ENCODE measurements at regions not wholly inside any gene's neighbourhood (a gene's known extent, or its start where the extent isn't known, plus 50 kb on each side); places are given as distances from the start of the nearest gene placed in this dataset.
"Not testable (repeated sequence)": the region's sequence is repeated elsewhere in the genome, so short reads cannot be mapped to it uniquely, and the experiment has no call there.

- DNase-seq (ENCODE audit: low read depth, low spot score): no peak
Observed at GRCh38 chr4:187332141-187332540, 608.5 kb upstream of the FAT1 start.

GRCh38 chr4:187333151-187333550 lies 609.5 kb upstream of the FAT1 start:
- no peak for DNase-seq (ENCODE audit: low read depth, low spot score)

GRCh38 chr4:187335339-187335738 lies 611.7 kb upstream of the FAT1 start:
- DNase-seq (ENCODE audit: low read depth, low spot score): no peak

GRCh38 chr4:187354740-187355139 lies 631.1 kb upstream of the FAT1 start:
- DNase-seq (ENCODE audit: low read depth, low spot score): no peak

- DNase-seq (ENCODE audit: low read depth, low spot score): no peak
Observed at GRCh38 chr4:187357045-187357643, 633.5 kb upstream of the FAT1 start.

GRCh38 chr4:187357821-187358220 lies 634.2 kb upstream of the FAT1 start:
- DNase-seq (ENCODE audit: low read depth, low spot score): no peak

GRCh38 chr4:187362937-187363857 lies 632.4 kb upstream of the ZFP42 start:
- DNase-seq (ENCODE audit: low read depth, low spot score): no peak

- no peak for DNase-seq (ENCODE audit: low read depth, low spot score)
Observed at GRCh38 chr4:187364401-187364800, 631.2 kb upstream of the ZFP42 start.

- DNase-seq (ENCODE audit: low read depth, low spot score): no peak
Observed at GRCh38 chr4:187364851-187365250, 630.7 kb upstream of the ZFP42 start.

- no peak for DNase-seq (ENCODE audit: low read depth, low spot score)
Observed at GRCh38 chr4:187366530-187366929, 629.0 kb upstream of the ZFP42 start.

GRCh38 chr4:187370918-187371317 lies 624.7 kb upstream of the ZFP42 start:
- DNase-seq (ENCODE audit: low read depth, low spot score): peak; percentile 5

GRCh38 chr4:187378441-187378840 lies 617.1 kb upstream of the ZFP42 start:
- DNase-seq (ENCODE audit: low read depth, low spot score): no peak

- no peak for DNase-seq (ENCODE audit: low read depth, low spot score)
Observed at GRCh38 chr4:187380181-187380581, 615.4 kb upstream of the ZFP42 start.

GRCh38 chr4:187383181-187383580 lies 612.4 kb upstream of the ZFP42 start:
- DNase-seq (ENCODE audit: low read depth, low spot score): no peak

- DNase-seq (ENCODE audit: low read depth, low spot score): no peak
Observed at GRCh38 chr4:187387739-187388138, 607.8 kb upstream of the ZFP42 start.

GRCh38 chr4:187389420-187389819 lies 606.2 kb upstream of the ZFP42 start:
- no peak for DNase-seq (ENCODE audit: low read depth, low spot score)

GRCh38 chr4:187390646-187391045 lies 604.9 kb upstream of the ZFP42 start:
- DNase-seq (ENCODE audit: low read depth, low spot score): no peak

GRCh38 chr4:187393531-187394344 lies 601.8 kb upstream of the ZFP42 start:
- DNase-seq (ENCODE audit: low read depth, low spot score): no peak

- no peak for DNase-seq (ENCODE audit: low read depth, low spot score)
Observed at GRCh38 chr4:187396106-187396505, 599.5 kb upstream of the ZFP42 start.

- DNase-seq (ENCODE audit: low read depth, low spot score): not testable (repeated sequence)
Observed at GRCh38 chr4:187408447-187408846, 587.1 kb upstream of the ZFP42 start.

GRCh38 chr4:187413564-187414358 lies 581.8 kb upstream of the ZFP42 start:
- DNase-seq (ENCODE audit: low read depth, low spot score): no peak
